SK-N-MC (cell line): ENCODE measurements at regions not wholly inside any gene's neighbourhood (a gene's known extent, or its start where the extent isn't known, plus 50 kb on each side); places are given as distances from the start of the nearest gene placed in this dataset.

ENCODE experiments used
- DNase-seq: peaks from one replicate; pipeline ENCODE4 v3.0.0-alpha.2; 2011; ENCODE audit warnings: low read depth, low spot score
- H3K27ac ChIP-seq: fragments of 200-600 bp; sonication (generic); 2 replicates; pipeline ENCODE4 v1.5.1; 2016; ENCODE audit warnings: mixed run types
- H3K36me3 ChIP-seq: fragments of 200-600 bp; sonication (generic); 2 replicates; pipeline ENCODE4 v1.6.1; 2017; ENCODE audit warnings: antibody characterized with exemption, low read length, mixed read lengths; ENCODE audit not compliant: insufficient read depth
- H3K4me3 ChIP-seq: fragments of 200-600 bp; sonication (generic); 2 replicates; pipeline ENCODE4 v1.5.1; 2016
- H3K9ac ChIP-seq: fragments of 200-600 bp; sonication (generic); 2 replicates; pipeline ENCODE4 v1.8.0; 2017; ENCODE audit warnings: mixed run types, mixed read lengths; ENCODE audit not compliant: insufficient read length
- H3K9me3 ChIP-seq: fragments of 200-600 bp; sonication (generic); 2 replicates; pipeline ENCODE4 v1.6.1; 2017; ENCODE audit warnings: low read depth, mild to moderate bottlenecking, antibody characterized with exemption, low read length, moderate library complexity, mixed read lengths
- EZH2 ChIP-seq: fragments of 200-600 bp; sonication (generic); IDR thresholded peaks from one replicate; pipeline ENCODE4 v1.6.1; 2017; ENCODE audit warnings: antibody characterized with exemption
- FOXP2 ChIP-seq: optimal IDR thresholded peaks from 2 replicates; pipeline ENCODE3; 2011; ENCODE audit warnings: mild to moderate bottlenecking, moderate library complexity; ENCODE audit not compliant: insufficient read depth; ENCODE audit errors: extremely low read length, control extremely low read depth
- POLR2AphosphoS5 ChIP-seq: IDR thresholded peaks from 2 replicates; pipeline ENCODE4 v1.6.1; 2012; ENCODE audit warnings: mild to moderate bottlenecking, low read depth, low read length, borderline replicate concordance

DNA sequence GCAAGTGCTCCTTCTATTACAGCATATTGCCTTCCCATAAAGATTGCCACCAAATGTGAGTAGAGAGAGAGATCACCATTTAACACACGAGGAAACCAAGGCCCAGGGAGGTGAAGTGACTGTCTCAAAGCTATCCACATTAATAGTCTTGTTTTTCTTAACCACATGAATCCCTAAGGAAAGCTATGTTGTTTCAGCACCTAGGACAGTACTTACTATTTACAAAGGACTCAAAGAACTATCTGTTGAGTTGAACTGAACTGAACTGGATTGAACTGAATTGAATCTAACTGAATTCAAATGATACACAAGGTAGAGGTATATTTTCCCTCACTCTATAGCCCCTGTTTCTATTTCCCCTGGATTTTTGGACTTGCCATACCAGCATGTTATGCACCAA is 430.4 kb downstream of the CAAP1 start:
- H3K9me3 ChIP-seq, result no peaks in the 10 kb centered on the region
- no peak overlapping the region for H3K9ac ChIP-seq
- no peak overlapping the region for H3K4me3 ChIP-seq
- H3K36me3 ChIP-seq, result no peaks in the 10 kb centered on the region
- no peak overlapping the region for H3K27ac ChIP-seq
- TF ChIP-seq FOXP2, result no peak
- TF ChIP-seq POLR2AphosphoS5, result no peak
- DNase-seq, result no peak

DNA sequence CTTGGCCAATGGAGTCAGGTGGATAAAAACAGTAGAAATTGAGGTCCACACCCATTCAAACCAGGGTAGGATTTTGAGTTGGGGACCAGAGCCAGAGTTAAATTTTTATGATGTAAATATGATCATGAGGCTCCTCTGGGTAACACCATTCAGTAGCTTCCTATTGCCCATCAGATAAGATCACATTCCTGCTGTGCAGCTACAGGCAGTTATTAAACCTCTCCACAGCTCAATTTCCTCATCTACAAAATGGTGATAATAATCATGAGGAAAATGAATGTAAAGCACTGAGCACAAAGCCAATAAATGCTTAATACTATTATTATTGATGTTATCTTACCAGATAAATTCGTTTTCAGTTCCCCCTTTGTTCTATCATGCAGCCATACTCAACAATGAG is 432.0 kb downstream of the CAAP1 start:
- Histone ChIP-seq H3K9me3 (no peaks in the 10 kb centered on the region), H3K27ac (no peak overlapping the region), H3K4me3 (no peak overlapping the region), H3K9ac (no peak overlapping the region), H3K36me3 (no peaks in the 10 kb centered on the region)
- DNase-seq, result no peak
- no peak for TF ChIP-seq EZH2
- no peak for TF ChIP-seq POLR2AphosphoS5
- TF ChIP-seq FOXP2, result no peak

DNA sequence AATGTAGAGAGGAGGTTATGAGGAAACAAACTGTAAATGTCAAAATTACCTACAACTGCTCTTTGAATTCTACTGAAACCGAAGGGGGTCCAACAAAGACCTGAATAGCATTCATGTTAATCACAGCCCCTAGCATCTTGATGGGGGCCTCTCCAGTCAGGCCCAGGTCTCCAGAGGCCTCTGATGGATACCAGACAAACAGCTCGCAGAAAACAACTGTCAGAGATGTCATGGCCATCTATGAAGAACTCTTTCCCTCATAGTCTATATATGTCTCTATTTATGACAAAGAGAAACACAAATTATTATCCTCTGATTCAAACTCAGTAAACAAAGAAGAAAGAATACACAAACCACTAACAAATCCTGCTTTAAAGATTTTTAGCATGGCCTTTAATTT is 432.6 kb downstream of the CAAP1 start:
- no peak for DNase-seq
- H3K36me3 ChIP-seq, result no peaks in the 10 kb centered on the region
- TF ChIP-seq POLR2AphosphoS5 (no peak), FOXP2 (no peak), EZH2 (no peak)
- no peaks in the 10 kb centered on the region for H3K9me3 ChIP-seq
- no peak overlapping the region for H3K27ac ChIP-seq
- H3K9ac ChIP-seq, result no peak overlapping the region
- H3K4me3 ChIP-seq, result no peak overlapping the region

DNA sequence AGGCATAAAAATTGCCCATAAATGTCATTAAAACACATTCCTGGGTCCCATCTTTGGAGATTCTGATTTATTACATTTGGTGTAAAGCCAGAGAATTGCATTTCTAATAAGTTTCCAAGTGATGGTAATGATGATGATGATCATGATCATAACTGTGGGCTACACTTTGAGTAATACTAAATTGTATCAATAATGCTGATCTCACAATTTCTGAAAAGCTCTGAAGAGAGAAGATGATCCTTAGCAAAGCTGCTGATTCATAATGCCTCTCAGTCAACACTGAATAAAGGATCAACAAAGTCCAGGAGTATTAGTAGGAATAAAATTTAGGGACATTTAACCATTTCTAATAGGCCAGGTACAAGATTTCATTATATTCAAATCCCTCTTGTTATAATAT is 434.5 kb downstream of the CAAP1 start:
- no peak for DNase-seq
- Histone ChIP-seq H3K4me3 (no peak overlapping the region), H3K9ac (no peak overlapping the region), H3K27ac (no peak overlapping the region), H3K9me3 (no peaks in the 10 kb centered on the region), H3K36me3 (no peaks in the 10 kb centered on the region)
- TF ChIP-seq POLR2AphosphoS5, result no peak
- no peak for TF ChIP-seq FOXP2
- no peak for TF ChIP-seq EZH2

DNA sequence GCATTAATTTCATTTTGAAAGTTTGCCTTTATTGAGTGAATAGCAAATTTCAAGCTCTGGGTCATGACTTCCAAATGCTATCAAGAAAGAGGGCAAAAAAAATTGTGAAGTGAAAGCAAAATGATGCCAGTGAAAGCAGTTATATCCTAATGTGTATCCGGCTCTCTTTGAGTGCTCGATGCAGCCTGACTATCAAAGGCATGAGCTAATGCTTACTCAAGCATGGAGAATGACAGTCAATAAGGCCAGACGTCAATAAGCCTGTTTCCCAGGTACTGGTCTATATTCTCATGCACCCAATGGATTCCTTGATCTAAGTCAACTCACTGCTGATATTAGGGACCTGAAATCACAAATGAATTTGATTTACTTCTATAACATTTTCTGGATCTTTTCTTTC is 435.5 kb downstream of the CAAP1 start:
- no peak for DNase-seq
- H3K4me3 ChIP-seq, result no peak overlapping the region
- no peak for TF ChIP-seq POLR2AphosphoS5
- no peak for TF ChIP-seq EZH2
- TF ChIP-seq FOXP2, result no peak
- H3K27ac ChIP-seq, result no peak overlapping the region
- H3K36me3 ChIP-seq, result no peaks in the 10 kb centered on the region
- H3K9ac ChIP-seq, result no peak overlapping the region
- H3K9me3 ChIP-seq, result no peaks in the 10 kb centered on the region

DNA sequence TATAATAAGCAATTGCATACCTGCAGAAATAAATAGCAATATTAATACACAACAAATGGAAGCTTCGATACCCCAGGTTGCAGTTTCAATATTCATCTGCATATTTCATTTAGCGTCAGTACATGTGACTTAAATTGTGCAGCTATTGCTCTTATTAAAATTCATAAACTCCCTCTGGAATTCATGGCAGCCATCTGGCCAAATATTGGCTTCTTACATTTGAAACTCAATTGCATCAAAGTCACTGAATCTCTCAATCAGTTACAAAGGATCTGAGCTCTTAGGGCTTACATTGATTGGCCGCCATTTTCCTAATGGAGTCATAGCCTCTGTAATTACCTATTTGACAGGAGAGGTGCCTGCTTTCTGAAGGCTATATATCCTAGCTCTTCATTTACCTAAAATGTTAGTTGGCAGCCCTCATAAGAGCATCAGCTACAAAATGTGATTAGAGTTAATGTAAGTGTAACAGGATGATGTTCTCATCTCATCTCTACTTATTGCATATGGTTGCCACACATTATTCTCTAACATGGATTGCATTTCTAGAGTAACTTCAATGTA is 453.5 kb downstream of the CAAP1 start:
- Histone ChIP-seq H3K27ac (no peak overlapping the region), H3K9me3 (no peaks in the 10 kb centered on the region), H3K4me3 (no peak overlapping the region), H3K36me3 (no peaks in the 10 kb centered on the region), H3K9ac (no peak overlapping the region)
- no peak for DNase-seq
- TF ChIP-seq POLR2AphosphoS5, result no peak
- TF ChIP-seq FOXP2, result no peak
- TF ChIP-seq EZH2, result no peak

DNA sequence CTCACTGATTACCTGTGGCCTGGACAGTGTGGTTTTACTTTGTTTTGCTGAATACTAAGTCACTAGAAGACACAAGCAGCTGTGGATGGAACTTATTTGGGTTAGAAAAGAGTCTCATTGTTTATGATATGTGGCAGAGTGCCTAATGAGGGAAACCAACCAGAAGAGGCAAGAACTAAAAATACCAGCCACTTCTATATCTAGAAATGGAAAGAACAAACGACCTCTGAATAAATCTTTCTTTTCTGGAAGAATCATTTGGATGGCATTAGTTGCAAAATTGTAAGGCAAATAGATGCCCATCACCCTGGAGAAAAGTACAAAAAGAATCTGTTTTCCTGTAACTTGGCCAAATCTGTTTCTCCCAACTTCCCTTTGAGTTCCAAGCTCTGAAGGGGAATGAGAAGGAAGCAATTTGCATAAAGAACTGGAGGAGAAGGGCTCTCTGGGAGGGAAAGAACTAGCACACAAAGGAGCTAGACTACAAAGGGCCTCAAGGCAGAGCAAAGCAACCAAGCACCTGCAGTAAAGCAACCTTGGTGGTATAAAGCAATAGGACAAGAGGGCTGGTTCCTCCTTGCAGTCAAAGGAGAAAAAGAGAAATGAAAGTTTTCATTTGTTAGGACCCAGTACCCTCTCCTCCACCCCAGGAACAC is 455.4 kb downstream of the CAAP1 start:
- no peak overlapping the region for H3K27ac ChIP-seq
- TF ChIP-seq EZH2, result no peak
- TF ChIP-seq FOXP2, result no peak
- TF ChIP-seq POLR2AphosphoS5, result no peak
- no peak overlapping the region for H3K9ac ChIP-seq
- no peaks in the 10 kb centered on the region for H3K9me3 ChIP-seq
- H3K36me3 ChIP-seq, result no peaks in the 10 kb centered on the region
- no peak overlapping the region for H3K4me3 ChIP-seq
- DNase-seq, result no peak

DNA sequence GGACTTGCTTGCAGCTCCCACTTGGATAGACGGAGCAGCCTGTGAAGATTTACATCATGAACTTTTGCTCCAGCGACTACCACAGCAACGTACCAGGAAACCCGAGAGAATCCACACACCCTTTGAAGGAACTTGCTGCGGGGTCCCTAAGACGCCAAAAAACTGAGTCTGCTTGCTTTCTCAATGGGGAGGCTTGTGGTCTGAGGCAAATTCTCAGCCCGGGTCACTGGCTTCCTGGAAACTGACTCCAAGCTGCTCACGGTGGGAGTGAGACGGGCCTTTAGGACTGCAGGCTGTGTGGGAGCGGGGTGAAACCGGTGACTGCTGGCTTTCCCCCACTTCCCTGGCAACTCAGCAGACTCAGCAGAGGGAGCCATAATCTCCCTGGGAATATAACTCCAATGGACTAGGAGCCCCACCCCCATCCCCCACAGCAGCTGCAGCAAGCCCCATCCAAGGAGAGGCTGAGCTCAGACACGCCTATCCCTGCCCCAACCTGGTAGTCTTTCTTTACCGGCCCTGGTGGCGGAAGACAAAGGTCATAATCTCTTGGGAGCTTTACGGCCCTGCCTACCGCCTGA is 466.0 kb downstream of the CAAP1 start:
- no peak overlapping the region for H3K4me3 ChIP-seq
- H3K27ac ChIP-seq, result no peak overlapping the region
- DNase-seq, result no peak
- no peaks in the 10 kb centered on the region for H3K9me3 ChIP-seq
- no peak overlapping the region for H3K9ac ChIP-seq
- TF ChIP-seq FOXP2, result no peak
- no peak for TF ChIP-seq POLR2AphosphoS5
- TF ChIP-seq EZH2, result no peak
- H3K36me3 ChIP-seq, result no peaks in the 10 kb centered on the region
